ENCODE measurements at regions not wholly inside any gene's neighbourhood (a gene's known extent, or its start where the extent isn't known, plus 50 kb on each side); places are given as distances from the start of the nearest gene placed in this dataset.

- no peak for DNase-seq
Observed at GRCh38 chr5:124088289-124089032, 576.5 kb downstream of the CSNK1G3 start.

GRCh38 chr5:124087752-124088151 is 575.8 kb downstream of the CSNK1G3 start:
- DNase-seq = no peak

- no peak for DNase-seq
Observed at GRCh38 chr5:124080256-124080655, 568.3 kb downstream of the CSNK1G3 start.

GRCh38 chr5:124079062-124079461 is 567.1 kb downstream of the CSNK1G3 start:
- DNase-seq = no peak

GRCh38 chr5:124074500-124074899 is 562.5 kb downstream of the CSNK1G3 start:
- no peak for DNase-seq

- no peak for DNase-seq
Observed at GRCh38 chr5:124072570-124072969, 560.6 kb downstream of the CSNK1G3 start.

- DNase-seq = no peak
Observed at GRCh38 chr5:124071039-124071438, 559.1 kb downstream of the CSNK1G3 start.

- no peak for DNase-seq
Observed at GRCh38 chr5:124065508-124065907, 553.5 kb downstream of the CSNK1G3 start.

GRCh38 chr5:124064956-124065355 is 553.0 kb downstream of the CSNK1G3 start:
- no peak for DNase-seq

- no peak for DNase-seq
Observed at GRCh38 chr5:124061663-124062062, 549.7 kb downstream of the CSNK1G3 start.

GRCh38 chr5:124061068-124061430 is 549.1 kb downstream of the CSNK1G3 start:
- no peak for DNase-seq

GRCh38 chr5:124060413-124061067 is 548.6 kb downstream of the CSNK1G3 start:
- no peak for DNase-seq

- DNase-seq = no peak
Observed at GRCh38 chr5:124060011-124060410, 548.0 kb downstream of the CSNK1G3 start.

GRCh38 chr5:124059200-124059599 is 547.2 kb downstream of the CSNK1G3 start:
- no peak for DNase-seq

GRCh38 chr5:124057724-124058231 is 545.8 kb downstream of the CSNK1G3 start:
- no peak for DNase-seq

GRCh38 chr5:124056991-124057723 is 545.2 kb downstream of the CSNK1G3 start:
- DNase-seq = no peak

GRCh38 chr5:124056326-124056990 is 544.5 kb downstream of the CSNK1G3 start:
- no peak for DNase-seq

- DNase-seq = no peak
Observed at GRCh38 chr5:124055751-124056150, 543.8 kb downstream of the CSNK1G3 start.

- no peak for DNase-seq
Observed at GRCh38 chr5:124054564-124054963, 542.6 kb downstream of the CSNK1G3 start.

GRCh38 chr5:124053340-124053739 is 541.4 kb downstream of the CSNK1G3 start:
- DNase-seq = no peak

- DNase-seq = no peak
Observed at GRCh38 chr5:124052201-124052600, 540.2 kb downstream of the CSNK1G3 start.

GRCh38 chr5:124050120-124050770 is 538.3 kb downstream of the CSNK1G3 start:
- no peak for DNase-seq

GRCh38 chr5:124045412-124045811 is 533.4 kb downstream of the CSNK1G3 start:
- DNase-seq = no peak

Data from activated CD4-positive, alpha-beta T cell treated with anti-CD3 and anti-CD28 coated beads, Interleukin-10, Interleukin-2, amounts not matched to agents 100 ng/mL and 50 ng/mL, durations not matched to agents 16 hours and 8 hours (primary cell).